Spinal cord (tissue), 10 donors: ENCODE measurements at regions not wholly inside any gene's neighbourhood (a gene's known extent, or its start where the extent isn't known, plus 50 kb on each side); places are given as distances from the start of the nearest gene placed in this dataset. TPM values are rescaled to one million over a fixed set of nuclear protein-coding genes. Genes with fewer than 3 reads are reported as not detected.

ENCODE experiments used
- DNase-seq, 6 donors: peaks; one replicate each; pipeline versions ENCODE4 v3.0.0 to v3.0.0-alpha.2; 2013 to 2015; ENCODE audit warnings: low spot score in 6 of 6, low read depth in 4 of 6
- H3K27ac ChIP-seq: one replicate; pipeline ENCODE4 v1.5.1; 2013; ENCODE audit warnings: low read depth, low read length, control low read depth
- H3K27me3 ChIP-seq: one replicate; pipeline ENCODE4 v1.6.1; 2013; ENCODE audit warnings: low read length; ENCODE audit not compliant: control insufficient read depth, insufficient read depth
- H3K36me3 ChIP-seq: one replicate; pipeline ENCODE4 v1.6.1; 2013; ENCODE audit warnings: low read length; ENCODE audit not compliant: control insufficient read depth, insufficient read depth
- H3K4me1 ChIP-seq: one replicate; pipeline ENCODE4 v1.6.1; 2013; ENCODE audit warnings: low read length; ENCODE audit not compliant: control insufficient read depth, insufficient read depth
- H3K4me3 ChIP-seq: one replicate; pipeline ENCODE4 v1.5.1; 2013; ENCODE audit warnings: low read depth, low read length, control low read depth
- H3K9me3 ChIP-seq: one replicate; pipeline ENCODE4 v1.6.1; 2013; ENCODE audit warnings: low read length; ENCODE audit not compliant: control insufficient read depth, insufficient read depth
- WGBS: methylation state at CpG from one replicate; pipeline ENCODE4 v1.1.5; 2013; ENCODE audit warnings: missing lambda C conversion rate; ENCODE audit not compliant: insufficient coverage; 5-methylcytosine and 5-hydroxymethylcytosine counted together
- small RNA-seq: library from RNA; depleted of rRNA; stranded (forward); fragments of <200 nt; gene quantifications from one replicate; pipeline ENCODE3, GENCODE V24; 2014; ENCODE audit warnings: low replicate concordance
- donor health status: healthy.

- H3K9me3 ChIP-seq: no peaks in the 10 kb centered on the region
- H3K27me3 ChIP-seq: no peaks in the 10 kb centered on the region
- no peak overlapping the region for H3K4me3 ChIP-seq
- no peaks in the 10 kb centered on the region for H3K4me1 ChIP-seq
- DNase-seq: no peak
- H3K27ac ChIP-seq: no peak overlapping the region
- no peaks in the 10 kb centered on the region for H3K36me3 ChIP-seq
- WGBS: no CpG with 5 or more reads among the region's 8 CpGs
Observed at GRCh38 chr5:69038539-69038938, 55.3 kb upstream of the SLC30A5 start.

DNA sequence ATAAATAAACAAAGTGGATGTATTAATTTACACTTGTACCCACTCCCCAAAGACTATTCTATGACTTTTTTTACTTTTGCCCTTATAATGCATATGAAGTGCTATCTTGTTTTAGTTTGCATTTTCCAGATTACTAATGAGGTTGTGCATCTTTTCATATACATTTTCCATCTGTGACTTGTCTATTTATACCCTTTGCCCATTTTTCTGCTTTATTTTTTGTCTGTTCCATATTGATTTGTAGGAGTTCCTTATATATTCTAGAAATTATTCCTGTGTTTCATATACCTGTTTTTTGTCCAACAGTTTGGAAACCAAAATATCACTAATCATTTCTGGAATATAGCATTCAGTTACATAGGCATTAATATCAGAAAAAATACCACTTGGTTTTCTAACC lies 54.0 kb upstream of the SLC30A5 start:
- H3K27me3 ChIP-seq: no peaks in the 10 kb centered on the region
- H3K36me3 ChIP-seq: no peaks in the 10 kb centered on the region
- H3K27ac ChIP-seq: no peak overlapping the region
- no peak for DNase-seq
- no peaks in the 10 kb centered on the region for H3K4me1 ChIP-seq
- no peaks in the 10 kb centered on the region for H3K9me3 ChIP-seq
- H3K4me3 ChIP-seq: no peak overlapping the region

DNA sequence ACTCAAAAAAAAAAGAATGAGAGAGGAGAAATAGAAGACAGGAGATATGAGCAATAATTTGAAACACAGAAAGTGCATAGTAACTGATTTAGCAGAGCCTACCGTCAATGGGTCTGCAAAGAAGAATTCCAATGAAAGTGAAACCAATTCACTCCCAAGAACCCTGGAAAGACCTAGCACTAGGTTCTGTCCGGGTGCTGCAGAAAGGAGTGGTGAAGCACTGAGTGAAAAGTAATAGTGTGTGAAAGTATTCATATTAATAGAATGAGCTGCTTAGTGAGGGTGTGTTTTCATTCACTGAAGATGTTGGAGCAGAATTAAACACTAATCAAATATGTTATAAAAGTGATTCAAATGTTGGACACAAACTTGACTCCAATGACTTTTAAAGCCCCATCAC lies 51.3 kb upstream of the SLC30A5 start:
- 80% methylated on average over 1 of the region's 2 CpGs for WGBS
- no peaks in the 10 kb centered on the region for H3K27me3 ChIP-seq
- no peaks in the 10 kb centered on the region for H3K4me1 ChIP-seq
- no peak overlapping the region for H3K27ac ChIP-seq
- no peak for DNase-seq
- no peaks in the 10 kb centered on the region for H3K9me3 ChIP-seq
- no peaks in the 10 kb centered on the region for H3K36me3 ChIP-seq
- H3K4me3 ChIP-seq: no peak overlapping the region

DNA sequence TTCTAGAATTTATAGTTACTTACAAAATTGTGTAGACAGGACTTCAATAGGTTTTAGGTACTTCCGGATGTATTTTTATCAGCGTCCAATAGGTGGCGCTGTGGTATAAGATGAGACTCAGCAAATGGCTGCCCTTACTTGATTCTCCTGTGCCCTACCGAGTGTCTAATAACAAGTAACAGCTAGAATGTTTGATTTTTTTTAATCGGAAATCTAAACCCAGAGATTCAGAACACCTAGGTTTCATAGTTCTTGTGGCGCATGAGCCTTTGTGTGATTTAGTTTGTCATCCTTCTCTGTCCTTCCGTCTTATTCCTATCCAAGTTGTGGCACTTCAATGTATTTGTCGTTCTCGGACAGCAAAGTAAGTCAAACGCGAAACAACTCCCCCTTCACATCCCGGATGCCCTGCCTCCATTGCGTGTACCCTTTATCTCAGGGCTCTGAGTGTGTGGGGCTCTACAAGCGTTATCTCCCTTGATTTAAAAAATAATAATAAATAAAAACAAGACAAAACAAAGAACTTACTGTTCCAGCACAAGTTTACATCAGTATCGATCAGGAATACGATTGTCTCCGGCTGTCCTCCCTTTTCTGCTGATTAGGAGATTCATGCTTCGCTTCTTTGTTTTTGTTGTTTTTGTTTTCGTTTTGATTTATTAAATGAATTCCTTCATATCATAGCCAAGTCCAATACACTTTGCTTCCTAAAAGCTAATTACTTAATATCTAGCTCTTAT lies 50.7 kb upstream of the SLC30A5 start:
- WGBS: 10% methylated on average over 2 of the region's 19 CpGs

GRCh38 chr5:69043655-69043996 lies 50.2 kb upstream of the SLC30A5 start:
- no peak overlapping the region for H3K27ac ChIP-seq
- WGBS: no CpG with 5 or more reads among the region's 2 CpGs

More for the DNA sequence above, 50.7 kb upstream of the SLC30A5 start:
- Histone ChIP-seq H3K4me3 (peak overlapping the region; percentile 58), H3K27ac (peak overlapping the region; percentile 79), H3K4me1 (no peaks in the 10 kb centered on the region), H3K9me3 (no peaks in the 10 kb centered on the region), H3K36me3 (no peaks in the 10 kb centered on the region), H3K27me3 (no peaks in the 10 kb centered on the region)
- peak; percentile 87 to 97 (median 90) for DNase-seq

More at GRCh38 chr5:69043655-69043996, 50.2 kb upstream of the SLC30A5 start:
- H3K4me1 ChIP-seq: no peaks in the 10 kb centered on the region
- H3K36me3 ChIP-seq: no peaks in the 10 kb centered on the region
- peak overlapping the region; percentile 58 for H3K4me3 ChIP-seq
- no peaks in the 10 kb centered on the region for H3K9me3 ChIP-seq
- peak in 1 of 6 donors; percentile 23 for DNase-seq
- no peaks in the 10 kb centered on the region for H3K27me3 ChIP-seq

Small RNAs in the stretch of these regions (small RNA-seq; reads per million reads assigned to genes)
- gene RF00096 (not detected), gene RN7SKP251 (0.18 reads per million), gene VWA8P1 (not detected)
